ENCODE measurements at regions not wholly inside any gene's neighbourhood (a gene's known extent, or its start where the extent isn't known, plus 50 kb on each side); places are given as distances from the start of the nearest gene placed in this dataset.
"Not testable (repeated sequence)": the region's sequence is repeated elsewhere in the genome, so short reads cannot be mapped to it uniquely, and the experiment has no call there.

- DNase-seq: no peak
Observed at GRCh38 chr7:93739424-93739823, 151.1 kb downstream of the TFPI2 start.

DNA sequence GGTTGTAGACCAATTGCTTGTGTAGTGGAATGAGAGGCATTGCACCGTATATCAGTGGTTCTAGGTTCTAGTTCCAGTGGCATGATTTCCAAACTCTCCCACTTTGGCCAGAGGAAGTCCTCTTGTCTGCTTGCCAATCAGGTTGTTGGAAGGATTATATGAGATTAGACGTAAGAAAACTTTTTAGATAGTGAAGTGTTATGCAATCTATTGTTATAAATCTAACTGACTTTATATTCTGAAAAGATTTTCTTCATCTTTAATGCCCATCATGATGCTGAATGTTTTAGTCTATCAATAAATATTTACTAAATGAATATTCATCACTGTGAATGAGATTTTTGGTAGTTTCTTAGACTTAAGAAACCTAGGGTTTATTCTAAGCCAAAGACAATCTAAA lies 152.6 kb downstream of the TFPI2 start:
- no peak for DNase-seq

DNA sequence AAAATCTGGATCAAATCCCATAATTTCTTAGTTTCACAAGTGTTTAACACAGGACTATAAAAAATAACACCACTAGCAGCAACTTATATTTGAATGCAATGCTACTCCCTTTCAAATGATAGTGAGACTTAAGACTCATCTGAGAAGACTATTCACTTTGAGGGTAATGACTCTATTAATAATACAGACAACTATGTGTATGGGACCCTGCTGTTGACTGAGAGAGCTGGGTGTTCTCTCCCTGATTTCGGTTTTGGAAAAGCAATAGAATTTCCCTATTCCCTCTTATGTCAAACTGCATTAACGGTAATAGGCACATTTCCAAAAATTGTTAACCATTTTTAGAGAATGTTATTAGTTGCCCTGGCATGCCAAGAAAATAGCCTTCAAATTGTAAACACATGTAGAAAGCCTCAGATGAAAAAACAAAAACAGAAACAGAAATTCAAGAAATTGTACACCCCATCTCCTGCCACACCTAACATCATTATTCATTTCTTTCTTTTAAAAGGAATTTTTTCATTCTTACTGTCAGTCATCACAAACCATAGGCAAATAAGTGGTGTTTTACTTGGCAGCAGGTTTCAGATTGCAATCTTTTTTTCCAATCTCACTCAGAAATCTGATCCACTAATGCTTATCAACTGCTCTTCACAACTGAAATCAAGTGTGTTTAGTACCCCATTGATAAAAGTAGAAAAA lies 153.7 kb downstream of the TFPI2 start:
- no peak for DNase-seq

GRCh38 chr7:93728292-93728691 lies 153.8 kb upstream of the CALCR start:
- DNase-seq: no peak

DNA sequence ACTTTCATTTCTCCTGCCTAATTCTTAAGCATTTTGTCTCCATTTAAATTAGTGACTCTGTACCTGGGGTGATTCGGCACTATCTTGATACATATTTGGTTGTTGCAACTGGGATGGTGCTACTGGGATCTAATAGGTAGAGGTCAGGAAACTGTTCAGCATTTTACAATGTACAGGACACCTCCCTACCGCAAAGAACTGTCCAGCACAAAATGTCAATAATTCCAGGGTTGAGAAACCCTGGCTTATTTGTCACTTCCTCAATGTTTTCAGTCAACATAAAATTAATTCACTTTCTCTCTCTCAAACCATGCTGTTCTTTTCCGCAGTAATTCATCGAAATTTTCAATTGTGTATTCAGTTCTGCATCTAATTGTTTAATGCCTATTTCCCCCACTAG lies 151.4 kb upstream of the CALCR start:
- no peak for DNase-seq

DNA sequence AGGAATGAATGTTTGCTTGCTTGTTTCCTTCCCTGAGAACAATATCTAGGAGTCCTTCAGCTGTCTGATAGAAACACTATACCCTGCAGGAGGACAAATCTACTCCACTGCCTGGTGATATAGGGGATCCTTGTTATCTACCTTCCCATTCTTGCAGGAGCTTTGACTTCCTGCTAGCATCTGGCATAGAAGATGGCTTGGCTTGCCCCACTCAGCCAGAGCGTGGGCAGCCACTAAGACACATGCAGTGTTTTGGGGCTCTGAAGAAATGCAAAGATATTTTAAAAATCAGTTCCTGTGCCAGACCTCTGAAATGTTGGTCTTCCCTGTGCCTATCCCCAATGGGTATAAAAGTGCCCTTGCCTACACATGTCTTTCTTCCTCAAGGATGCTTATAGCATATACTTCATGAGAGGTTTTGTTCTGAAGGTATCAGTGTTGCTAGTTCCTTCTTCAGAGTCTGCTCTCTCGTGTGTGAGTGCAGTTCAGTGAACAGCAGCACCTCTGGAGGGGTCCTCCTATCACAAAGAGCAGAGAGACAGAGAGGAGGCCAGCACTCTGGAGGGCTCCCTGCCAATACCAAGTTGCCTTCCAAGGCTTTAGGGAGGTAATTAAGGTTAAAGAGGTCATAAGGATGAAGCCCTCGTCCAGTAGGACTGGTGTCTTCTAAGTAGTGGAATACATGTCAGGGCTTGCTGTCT lies 149.1 kb upstream of the CALCR start:
- DNase-seq: no peak

GRCh38 chr7:93720106-93720505 lies 145.6 kb upstream of the CALCR start:
- peak; percentile 15 for DNase-seq

GRCh38 chr7:93719546-93719945 lies 145.0 kb upstream of the CALCR start:
- DNase-seq: no peak

GRCh38 chr7:93717217-93717900 lies 142.8 kb upstream of the CALCR start:
- no peak for DNase-seq

GRCh38 chr7:93715234-93715633 lies 140.7 kb upstream of the CALCR start:
- peak; percentile 51 for DNase-seq

DNA sequence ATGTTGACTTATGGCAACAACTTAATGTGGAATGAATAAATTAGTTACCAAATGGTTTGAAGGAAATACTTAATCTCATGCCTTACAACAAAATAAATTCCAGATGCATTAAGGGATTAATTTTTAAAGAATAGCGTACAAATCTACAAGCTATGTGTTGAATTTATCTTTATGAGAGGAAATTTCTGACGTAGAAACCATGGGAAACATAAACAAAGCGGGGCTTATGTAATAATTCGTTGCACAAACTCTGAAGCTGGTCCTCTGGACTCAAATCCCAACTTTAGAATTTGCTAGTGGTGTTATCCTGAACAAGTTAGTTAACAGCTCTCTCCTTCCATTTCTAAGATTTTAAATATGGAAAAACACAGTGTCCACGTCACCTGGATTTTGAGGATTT lies 137.4 kb upstream of the CALCR start:
- DNase-seq: no peak

- DNase-seq: not testable (repeated sequence)
Observed at GRCh38 chr7:93708255-93708654, 133.7 kb upstream of the CALCR start.

DNA sequence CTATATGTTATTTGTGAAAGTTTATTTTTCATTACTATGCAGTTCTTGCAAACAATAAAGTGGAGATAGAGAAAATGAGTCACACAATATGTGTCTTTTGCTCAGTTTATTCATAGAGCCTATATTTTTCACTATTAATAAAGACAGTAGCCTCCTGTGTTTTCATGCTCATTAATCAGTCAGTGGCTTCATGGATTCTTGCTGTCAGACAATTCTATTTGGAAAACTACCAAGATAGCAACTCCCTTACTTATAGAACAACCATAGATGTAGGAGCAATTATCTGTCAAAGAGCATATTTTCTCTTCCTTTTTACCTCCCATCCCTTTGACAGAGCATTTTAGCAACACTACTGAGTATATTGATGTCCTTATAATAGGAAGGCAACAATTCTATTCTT lies 132.7 kb upstream of the CALCR start:
- no peak for DNase-seq

DNA sequence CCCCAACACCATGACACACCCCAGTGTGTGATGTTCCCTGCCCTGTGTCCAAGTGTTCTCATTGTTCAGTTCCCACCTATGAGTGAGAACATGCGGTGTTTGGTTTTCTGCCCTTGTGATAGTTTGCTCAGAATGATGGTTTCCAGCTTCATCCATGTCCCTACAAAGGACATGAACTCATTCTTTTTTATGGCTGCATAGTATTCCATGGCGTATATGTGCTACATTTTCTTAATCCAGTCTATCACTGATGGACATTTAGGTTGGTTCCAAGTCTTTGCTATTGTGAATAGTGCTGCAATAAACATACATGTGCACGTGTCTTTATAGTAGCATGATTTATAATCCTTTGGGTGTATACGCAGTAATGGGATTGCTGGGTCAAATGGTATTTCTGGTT lies 131.6 kb upstream of the CALCR start:
- DNase-seq: not testable (repeated sequence)

GRCh38 chr7:93704217-93704616 lies 129.7 kb upstream of the CALCR start:
- DNase-seq: no peak

- no peak for DNase-seq
Observed at GRCh38 chr7:93697901-93698300, 123.4 kb upstream of the CALCR start.

- no peak for DNase-seq
Observed at GRCh38 chr7:93693796-93694195, 119.3 kb upstream of the CALCR start.

- no peak for DNase-seq
Observed at GRCh38 chr7:93690021-93690420, 115.5 kb upstream of the CALCR start.

- no peak for DNase-seq
Observed at GRCh38 chr7:93678185-93678584, 103.7 kb upstream of the CALCR start.

DNA sequence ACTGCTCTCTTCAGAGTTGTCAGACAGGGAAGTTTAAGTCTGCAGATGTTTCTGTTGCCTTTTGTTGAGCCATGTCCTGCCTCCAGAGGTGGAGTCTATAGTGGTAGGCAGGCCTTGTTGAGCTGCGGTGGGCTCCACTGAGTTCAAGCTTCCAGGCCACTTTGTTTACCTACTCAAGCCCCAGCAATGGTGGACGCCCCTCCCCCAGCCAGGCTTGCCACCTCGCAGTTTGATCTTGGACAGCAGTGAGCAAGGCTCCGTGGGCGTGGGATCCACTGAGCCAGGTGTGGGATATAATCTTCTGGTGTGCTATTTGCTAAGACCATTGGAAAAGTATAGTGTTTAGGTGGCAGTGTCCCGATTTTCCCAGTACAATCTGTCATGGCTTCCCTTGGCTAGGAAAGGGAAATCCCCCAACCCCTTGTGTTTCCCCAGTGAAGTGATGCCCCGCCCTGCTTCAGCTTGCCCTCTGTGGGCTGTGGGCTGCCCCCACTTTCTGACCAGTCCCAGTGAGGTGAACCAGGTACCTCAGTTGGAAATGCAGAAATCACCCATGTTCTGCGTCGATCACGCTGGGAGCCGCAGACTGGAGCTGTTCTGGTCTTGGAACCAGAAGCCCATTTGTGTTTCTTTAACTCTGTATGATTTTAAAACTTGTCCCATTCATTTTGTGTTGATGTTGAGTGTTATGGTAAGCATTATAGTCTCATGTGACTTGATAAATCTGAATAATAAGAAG lies 89.2 kb upstream of the CALCR start:
- no peak for DNase-seq

DNA sequence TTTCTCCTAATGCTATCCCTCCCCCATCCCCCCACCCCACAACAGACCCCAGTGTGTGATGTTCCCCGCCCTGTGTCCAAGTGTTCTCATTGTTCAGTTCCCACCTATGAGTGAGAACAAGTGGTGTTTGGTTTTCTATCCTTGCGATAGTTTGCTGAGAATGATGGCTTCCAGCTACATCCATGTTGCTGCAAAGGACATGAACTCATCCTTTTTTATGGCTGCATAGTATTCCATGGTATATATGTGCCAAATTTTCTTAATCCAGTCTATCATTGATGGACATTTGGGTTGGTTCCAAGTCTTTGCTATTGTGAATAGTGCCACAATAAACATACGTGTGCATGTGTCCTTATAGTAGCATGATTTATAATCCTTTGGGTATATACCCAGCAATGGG lies 83.6 kb upstream of the CALCR start:
- DNase-seq: not testable (repeated sequence)

GRCh38 chr7:93651603-93652159 lies 77.2 kb upstream of the CALCR start:
- DNase-seq: no peak

GRCh38 chr7:93646538-93646937 lies 72.0 kb upstream of the CALCR start:
- DNase-seq: no peak

Measured in tongue (tissue), 1 donor.